ENCODE measurements at regions not wholly inside any gene's neighbourhood (a gene's known extent, or its start where the extent isn't known, plus 50 kb on each side); places are given as distances from the start of the nearest gene placed in this dataset.

DNA sequence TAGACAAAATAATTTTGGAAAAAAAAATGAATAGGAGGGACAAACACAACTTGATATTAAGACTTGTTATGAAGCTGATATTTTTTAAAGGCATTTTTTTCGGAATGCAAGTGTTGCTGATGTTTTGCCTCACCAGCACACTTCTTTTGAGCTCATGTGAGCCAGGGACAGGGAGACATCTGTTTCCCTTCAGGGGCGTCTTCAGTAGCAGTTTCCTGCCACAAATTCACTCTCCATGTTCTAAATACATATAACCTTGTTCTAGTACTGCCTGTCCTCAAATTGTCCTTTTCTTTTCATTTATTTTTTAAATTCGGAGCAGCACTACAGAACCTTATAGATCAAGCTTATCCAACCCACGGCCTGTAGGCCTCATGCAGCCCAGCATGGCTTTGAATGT is 316.0 kb upstream of the PAPPA start:
- WGBS = 71% methylated on average over 4 of the region's 4 CpGs
- peaks cover 0 to 2% (median 0%) of the 10 kb centered on the region in 4 donors for H3K9me3 ChIP-seq (ENCODE audit: control insufficient read depth in 4 of 4, low read length in 3 of 4)
- H3K27ac ChIP-seq (ENCODE audit: low read depth in 1 of 2, low read length in 2 of 2) = no peak overlapping the region
- TF ChIP-seq EGR1 (IDR thresholded peaks at IDR 0.05; ENCODE audit: low read depth in 2 of 2) = no peak
- no peak for TF ChIP-seq NR2F2 (IDR thresholded peaks at IDR 0.05)
- no peak for TF ChIP-seq RXRA (IDR thresholded peaks at IDR 0.05)
- TF ChIP-seq, protein P1, sequence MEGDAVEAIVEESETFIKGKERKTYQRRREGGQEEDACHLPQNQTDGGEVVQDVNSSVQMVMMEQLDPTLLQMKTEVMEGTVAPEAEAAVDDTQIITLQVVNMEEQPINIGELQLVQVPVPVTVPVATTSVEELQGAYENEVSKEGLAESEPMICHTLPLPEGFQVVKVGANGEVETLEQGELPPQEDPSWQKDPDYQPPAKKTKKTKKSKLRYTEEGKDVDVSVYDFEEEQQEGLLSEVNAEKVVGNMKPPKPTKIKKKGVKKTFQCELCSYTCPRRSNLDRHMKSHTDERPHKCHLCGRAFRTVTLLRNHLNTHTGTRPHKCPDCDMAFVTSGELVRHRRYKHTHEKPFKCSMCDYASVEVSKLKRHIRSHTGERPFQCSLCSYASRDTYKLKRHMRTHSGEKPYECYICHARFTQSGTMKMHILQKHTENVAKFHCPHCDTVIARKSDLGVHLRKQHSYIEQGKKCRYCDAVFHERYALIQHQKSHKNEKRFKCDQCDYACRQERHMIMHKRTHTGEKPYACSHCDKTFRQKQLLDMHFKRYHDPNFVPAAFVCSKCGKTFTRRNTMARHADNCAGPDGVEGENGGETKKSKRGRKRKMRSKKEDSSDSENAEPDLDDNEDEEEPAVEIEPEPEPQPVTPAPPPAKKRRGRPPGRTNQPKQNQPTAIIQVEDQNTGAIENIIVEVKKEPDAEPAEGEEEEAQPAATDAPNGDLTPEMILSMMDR (IDR thresholded peaks at IDR 0.05; ENCODE audit: low read depth, low read length, missing input control) = no peak
- TF ChIP-seq TAF1 (conservative IDR thresholded peaks at IDR 0.05) = no peak
- TF ChIP-seq, protein P2, sequence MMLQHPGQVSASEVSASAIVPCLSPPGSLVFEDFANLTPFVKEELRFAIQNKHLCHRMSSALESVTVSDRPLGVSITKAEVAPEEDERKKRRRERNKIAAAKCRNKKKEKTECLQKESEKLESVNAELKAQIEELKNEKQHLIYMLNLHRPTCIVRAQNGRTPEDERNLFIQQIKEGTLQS (IDR thresholded peaks at IDR 0.05) = no peak
- TF ChIP-seq YY1 (IDR thresholded peaks at IDR 0.05) = no peak
- TF ChIP-seq FOXA1 (IDR thresholded peaks at IDR 0.05) = no peak
- TF ChIP-seq, protein P3, sequence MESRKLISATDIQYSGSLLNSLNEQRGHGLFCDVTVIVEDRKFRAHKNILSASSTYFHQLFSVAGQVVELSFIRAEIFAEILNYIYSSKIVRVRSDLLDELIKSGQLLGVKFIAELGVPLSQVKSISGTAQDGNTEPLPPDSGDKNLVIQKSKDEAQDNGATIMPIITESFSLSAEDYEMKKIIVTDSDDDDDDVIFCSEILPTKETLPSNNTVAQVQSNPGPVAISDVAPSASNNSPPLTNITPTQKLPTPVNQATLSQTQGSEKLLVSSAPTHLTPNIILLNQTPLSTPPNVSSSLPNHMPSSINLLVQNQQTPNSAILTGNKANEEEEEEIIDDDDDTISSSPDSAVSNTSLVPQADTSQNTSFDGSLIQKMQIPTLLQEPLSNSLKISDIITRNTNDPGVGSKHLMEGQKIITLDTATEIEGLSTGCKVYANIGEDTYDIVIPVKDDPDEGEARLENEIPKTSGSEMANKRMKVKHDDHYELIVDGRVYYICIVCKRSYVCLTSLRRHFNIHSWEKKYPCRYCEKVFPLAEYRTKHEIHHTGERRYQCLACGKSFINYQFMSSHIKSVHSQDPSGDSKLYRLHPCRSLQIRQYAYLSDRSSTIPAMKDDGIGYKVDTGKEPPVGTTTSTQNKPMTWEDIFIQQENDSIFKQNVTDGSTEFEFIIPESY (IDR thresholded peaks at IDR 0.05) = no peak
- TF ChIP-seq SP1 (IDR thresholded peaks at IDR 0.05) = no peak
- TF ChIP-seq HNF4G (IDR thresholded peaks at IDR 0.05) = no peak
- no peak for TF ChIP-seq FOXA2 (IDR thresholded peaks at IDR 0.05)
- TF ChIP-seq GABPA (IDR thresholded peaks at IDR 0.05 in 1 of 2, conservative IDR thresholded peaks at IDR 0.05 in 1 of 2) = no peak
- TF ChIP-seq, protein P4, sequence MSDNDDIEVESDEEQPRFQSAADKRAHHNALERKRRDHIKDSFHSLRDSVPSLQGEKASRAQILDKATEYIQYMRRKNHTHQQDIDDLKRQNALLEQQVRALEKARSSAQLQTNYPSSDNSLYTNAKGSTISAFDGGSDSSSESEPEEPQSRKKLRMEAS (IDR thresholded peaks at IDR 0.05) = no peak
- TF ChIP-seq JUND (IDR thresholded peaks at IDR 0.05) = no peak
- no peak overlapping the region for H3K9ac ChIP-seq (ENCODE audit: low read depth in 1 of 2, low read length in 2 of 2)
- no peaks in the 10 kb centered on the region for H3K27me3 ChIP-seq (ENCODE audit: control insufficient read depth in 4 of 4, insufficient read depth in 4 of 4, low read length in 3 of 4)
- no peaks in the 10 kb centered on the region for H3K36me3 ChIP-seq (ENCODE audit: control insufficient read depth in 4 of 4, insufficient read depth in 3 of 4, low read depth in 1 of 4, low read length in 3 of 4)
- no peak for DNase-seq (ENCODE audit: low spot score)
- no peak overlapping the region for H3K4me3 ChIP-seq (ENCODE audit: low read depth in 1 of 3, low read length in 3 of 3)
- H3K4me1 ChIP-seq (ENCODE audit: control insufficient read depth in 4 of 4, insufficient read depth in 4 of 4, low read length in 3 of 4) = no peaks in the 10 kb centered on the region

DNA sequence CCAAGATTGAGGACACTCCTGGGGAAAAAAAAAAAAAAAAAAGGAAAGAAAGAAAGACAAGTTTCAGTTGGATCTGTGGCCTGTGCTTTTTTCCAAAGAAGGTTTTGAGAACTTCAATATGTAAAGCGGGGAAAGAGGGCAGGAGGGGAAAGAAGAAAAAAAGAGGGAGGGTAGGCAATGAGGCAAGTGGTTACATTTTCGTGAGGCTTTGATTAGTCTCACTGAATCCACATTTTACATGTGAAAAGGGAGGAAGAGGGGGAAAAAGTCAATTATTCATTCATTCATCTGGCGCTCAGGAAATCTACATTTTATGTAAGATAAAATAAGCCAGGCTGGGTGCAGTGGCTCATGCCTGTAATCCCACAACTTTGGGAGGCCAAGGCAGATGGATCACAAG is 315.2 kb upstream of the PAPPA start:
- TF ChIP-seq JUND (IDR thresholded peaks at IDR 0.05) (no peak), SP1 (IDR thresholded peaks at IDR 0.05) (no peak), FOXA1 (IDR thresholded peaks at IDR 0.05) (no peak), HNF4A (conservative IDR thresholded peaks at IDR 0.05) (no peak), RXRA (IDR thresholded peaks at IDR 0.05) (no peak), EGR1 (IDR thresholded peaks at IDR 0.05; ENCODE audit: low read depth in 2 of 2) (no peak), HNF4G (IDR thresholded peaks at IDR 0.05) (no peak), RAD21 (IDR thresholded peaks at IDR 0.05) (no peak)
- TF ChIP-seq, protein P1 (IDR thresholded peaks at IDR 0.05; ENCODE audit: low read depth, low read length, missing input control) = no peak
- TF ChIP-seq, protein P4 (IDR thresholded peaks at IDR 0.05) = no peak
- TF ChIP-seq, protein P5, sequence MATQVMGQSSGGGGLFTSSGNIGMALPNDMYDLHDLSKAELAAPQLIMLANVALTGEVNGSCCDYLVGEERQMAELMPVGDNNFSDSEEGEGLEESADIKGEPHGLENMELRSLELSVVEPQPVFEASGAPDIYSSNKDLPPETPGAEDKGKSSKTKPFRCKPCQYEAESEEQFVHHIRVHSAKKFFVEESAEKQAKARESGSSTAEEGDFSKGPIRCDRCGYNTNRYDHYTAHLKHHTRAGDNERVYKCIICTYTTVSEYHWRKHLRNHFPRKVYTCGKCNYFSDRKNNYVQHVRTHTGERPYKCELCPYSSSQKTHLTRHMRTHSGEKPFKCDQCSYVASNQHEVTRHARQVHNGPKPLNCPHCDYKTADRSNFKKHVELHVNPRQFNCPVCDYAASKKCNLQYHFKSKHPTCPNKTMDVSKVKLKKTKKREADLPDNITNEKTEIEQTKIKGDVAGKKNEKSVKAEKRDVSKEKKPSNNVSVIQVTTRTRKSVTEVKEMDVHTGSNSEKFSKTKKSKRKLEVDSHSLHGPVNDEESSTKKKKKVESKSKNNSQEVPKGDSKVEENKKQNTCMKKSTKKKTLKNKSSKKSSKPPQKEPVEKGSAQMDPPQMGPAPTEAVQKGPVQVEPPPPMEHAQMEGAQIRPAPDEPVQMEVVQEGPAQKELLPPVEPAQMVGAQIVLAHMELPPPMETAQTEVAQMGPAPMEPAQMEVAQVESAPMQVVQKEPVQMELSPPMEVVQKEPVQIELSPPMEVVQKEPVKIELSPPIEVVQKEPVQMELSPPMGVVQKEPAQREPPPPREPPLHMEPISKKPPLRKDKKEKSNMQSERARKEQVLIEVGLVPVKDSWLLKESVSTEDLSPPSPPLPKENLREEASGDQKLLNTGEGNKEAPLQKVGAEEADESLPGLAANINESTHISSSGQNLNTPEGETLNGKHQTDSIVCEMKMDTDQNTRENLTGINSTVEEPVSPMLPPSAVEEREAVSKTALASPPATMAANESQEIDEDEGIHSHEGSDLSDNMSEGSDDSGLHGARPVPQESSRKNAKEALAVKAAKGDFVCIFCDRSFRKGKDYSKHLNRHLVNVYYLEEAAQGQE (IDR thresholded peaks at IDR 0.05) = no peak
- TF ChIP-seq, protein P3 (IDR thresholded peaks at IDR 0.05) = no peak
- TF ChIP-seq, protein P2 (IDR thresholded peaks at IDR 0.05) = no peak
- Histone ChIP-seq H3K9ac (ENCODE audit: low read depth in 1 of 2, low read length in 2 of 2) (no peak overlapping the region), H3K9me3 (ENCODE audit: control insufficient read depth in 4 of 4, low read length in 3 of 4) (peaks cover 0 to 2% (median 0%) of the 10 kb centered on the region in 4 donors), H3K4me3 (ENCODE audit: low read depth in 1 of 3, low read length in 3 of 3) (no peak overlapping the region), H3K27ac (ENCODE audit: low read depth in 1 of 2, low read length in 2 of 2) (no peak overlapping the region), H3K27me3 (ENCODE audit: control insufficient read depth in 4 of 4, insufficient read depth in 4 of 4, low read length in 3 of 4) (no peaks in the 10 kb centered on the region), H3K36me3 (ENCODE audit: control insufficient read depth in 4 of 4, insufficient read depth in 3 of 4, low read depth in 1 of 4, low read length in 3 of 4) (no peaks in the 10 kb centered on the region), H3K4me1 (ENCODE audit: control insufficient read depth in 4 of 4, insufficient read depth in 4 of 4, low read length in 3 of 4) (no peaks in the 10 kb centered on the region)
- no peak for DNase-seq (ENCODE audit: low spot score)
- WGBS = 84% methylated on average over 3 of the region's 3 CpGs

Data from liver (tissue), 8 donors.